Spleen (tissue), 7 donors: ENCODE measurements at regions not wholly inside any gene's neighbourhood (a gene's known extent, or its start where the extent isn't known, plus 50 kb on each side); places are given as distances from the start of the nearest gene placed in this dataset.

Experiments used
- POLR2AphosphoS5 ChIP-seq, 3 donors: sonication (generic); formaldehyde crosslinking; IDR thresholded peaks; one replicate each; pipeline ENCODE4 v1.5.1; 2017; ENCODE audit warnings: antibody characterized with exemption in 3 of 3
- TF ChIP-seq, protein P1 (sequence below), 11 experiments: fragments of 200-600 bp in 7 of 11; fragments of 450-650 bp in 4 of 11; sonication (generic) in 4 of 11; IDR thresholded peaks in 8 of 11; conservative IDR thresholded peaks in 3 of 11; 1 replicate in 7 of 11; 2 replicates in 4 of 11; pipeline versions ENCODE4 v1.4.0 to v1.8.0; 2016 to 2021; ENCODE audit warnings: antibody characterized with exemption in 11 of 11, inconsistent platforms in 4 of 11, mild to moderate bottlenecking in 1 of 11
- donor health status: DM: no; HTN: no; CAD: no; lungs with moderate emphysema.
- donor health status: DM: no; HTN: no; CAD: no.
- donor health status: DM: no; HTN: no; CAD: no.

GRCh38 chr2:11947956-11948355, 201.5 kb downstream of the LPIN1 start:
- TF ChIP-seq, protein P1, sequence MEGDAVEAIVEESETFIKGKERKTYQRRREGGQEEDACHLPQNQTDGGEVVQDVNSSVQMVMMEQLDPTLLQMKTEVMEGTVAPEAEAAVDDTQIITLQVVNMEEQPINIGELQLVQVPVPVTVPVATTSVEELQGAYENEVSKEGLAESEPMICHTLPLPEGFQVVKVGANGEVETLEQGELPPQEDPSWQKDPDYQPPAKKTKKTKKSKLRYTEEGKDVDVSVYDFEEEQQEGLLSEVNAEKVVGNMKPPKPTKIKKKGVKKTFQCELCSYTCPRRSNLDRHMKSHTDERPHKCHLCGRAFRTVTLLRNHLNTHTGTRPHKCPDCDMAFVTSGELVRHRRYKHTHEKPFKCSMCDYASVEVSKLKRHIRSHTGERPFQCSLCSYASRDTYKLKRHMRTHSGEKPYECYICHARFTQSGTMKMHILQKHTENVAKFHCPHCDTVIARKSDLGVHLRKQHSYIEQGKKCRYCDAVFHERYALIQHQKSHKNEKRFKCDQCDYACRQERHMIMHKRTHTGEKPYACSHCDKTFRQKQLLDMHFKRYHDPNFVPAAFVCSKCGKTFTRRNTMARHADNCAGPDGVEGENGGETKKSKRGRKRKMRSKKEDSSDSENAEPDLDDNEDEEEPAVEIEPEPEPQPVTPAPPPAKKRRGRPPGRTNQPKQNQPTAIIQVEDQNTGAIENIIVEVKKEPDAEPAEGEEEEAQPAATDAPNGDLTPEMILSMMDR (IDR thresholded peaks at IDR 0.05 in 8 of 11, conservative IDR thresholded peaks at IDR 0.05 in 3 of 11) = no peak
- no peak for TF ChIP-seq POLR2AphosphoS5 (IDR thresholded peaks at IDR 0.05)
